ENCODE measurements at regions not wholly inside any gene's neighbourhood (a gene's known extent, or its start where the extent isn't known, plus 50 kb on each side); places are given as distances from the start of the nearest gene placed in this dataset.
"Not testable (repeated sequence)": the region's sequence is repeated elsewhere in the genome, so short reads cannot be mapped to it uniquely, and the experiment has no call there.

GRCh38 chr14:105636935-105637334 is 110.6 kb downstream of the TMEM121 start:
- H2BK120ac ChIP-seq (ENCODE audit: insufficient read depth, low read length, poor library complexity) = no peak overlapping the region
- no peak overlapping the region for H4K91ac ChIP-seq (ENCODE audit: low read depth, low read length)
- H3K23ac ChIP-seq (ENCODE audit: low read length) = no peak overlapping the region
- H2AFZ ChIP-seq (ENCODE audit: insufficient read depth, low read length, poor library complexity) = no peak overlapping the region
- H3K79me2 ChIP-seq (ENCODE audit: control insufficient read depth, insufficient read depth, low read length, poor library complexity) = no peaks in the 10 kb centered on the region
- H2BK5ac ChIP-seq (ENCODE audit: low read depth, low read length, poor library complexity) = no peak overlapping the region
- peak overlapping the region; percentile 56 for H3K4me3 ChIP-seq (ENCODE audit: low read depth, low read length)
- H3K14ac ChIP-seq (ENCODE audit: low read length) = no peak overlapping the region
- H3K27me3 ChIP-seq (ENCODE audit: insufficient read depth, low read length) = no peaks in the 10 kb centered on the region
- no CpG with 5 or more reads among the region's 4 CpGs for WGBS (ENCODE audit: extremely low coverage, insufficient coverage, insufficient read length)
- no peak overlapping the region for H3K27ac ChIP-seq (ENCODE audit: low read depth, low read length)
- H3K36me3 ChIP-seq (ENCODE audit: control insufficient read depth in 1 of 2, insufficient read depth in 2 of 2, low read length in 2 of 2) = no peaks in the 10 kb centered on the region
- no peak overlapping the region for H3K4ac ChIP-seq (ENCODE audit: low read depth, low read length)
- H2AK5ac ChIP-seq (ENCODE audit: low read length) = no peak overlapping the region
- no peak overlapping the region for H3K4me2 ChIP-seq (ENCODE audit: low read length)
- no peak overlapping the region for H3K9ac ChIP-seq (ENCODE audit: low read length)
- H2BK12ac ChIP-seq (ENCODE audit: low read length) = no peak overlapping the region
- H3K9me3 ChIP-seq (ENCODE audit: insufficient read depth, low read depth, low read length) = peaks cover 40% of the 10 kb centered on the region
- no peak overlapping the region for H3K18ac ChIP-seq (ENCODE audit: low read length)
- DNase-seq = no peak
- no peaks in the 10 kb centered on the region for H3K4me1 ChIP-seq (ENCODE audit: control insufficient read depth in 1 of 2, insufficient read depth in 2 of 2, low read length in 2 of 2)
- no peaks in the 10 kb centered on the region for H3K79me1 ChIP-seq (ENCODE audit: low read length)
- H4K12ac ChIP-seq (ENCODE audit: low read depth, low read length) = no peak overlapping the region
- H4K8ac ChIP-seq (ENCODE audit: low read depth, low read length) = no peak overlapping the region

GRCh38 chr14:105637345-105637744 is 111.0 kb downstream of the TMEM121 start:
- not testable (repeated sequence) for H2AFZ ChIP-seq (ENCODE audit: insufficient read depth, low read length, poor library complexity); H3K79me1 ChIP-seq (ENCODE audit: low read length); H3K9ac ChIP-seq (ENCODE audit: low read length); H4K12ac ChIP-seq (ENCODE audit: low read depth, low read length); H3K79me2 ChIP-seq (ENCODE audit: control insufficient read depth, insufficient read depth, low read length, poor library complexity); H2BK12ac ChIP-seq (ENCODE audit: low read length); H3K36me3 ChIP-seq (ENCODE audit: control insufficient read depth in 1 of 2, insufficient read depth in 2 of 2, low read length in 2 of 2); H3K27me3 ChIP-seq (ENCODE audit: insufficient read depth, low read length); H2BK5ac ChIP-seq (ENCODE audit: low read depth, low read length, poor library complexity); H3K4ac ChIP-seq (ENCODE audit: low read depth, low read length); H2AK5ac ChIP-seq (ENCODE audit: low read length); H3K23ac ChIP-seq (ENCODE audit: low read length); H3K14ac ChIP-seq (ENCODE audit: low read length); H3K27ac ChIP-seq (ENCODE audit: low read depth, low read length); H3K4me1 ChIP-seq (ENCODE audit: control insufficient read depth in 1 of 2, insufficient read depth in 2 of 2, low read length in 2 of 2); DNase-seq; H2BK120ac ChIP-seq (ENCODE audit: insufficient read depth, low read length, poor library complexity); H3K4me2 ChIP-seq (ENCODE audit: low read length); H4K8ac ChIP-seq (ENCODE audit: low read depth, low read length); H4K91ac ChIP-seq (ENCODE audit: low read depth, low read length); H3K18ac ChIP-seq (ENCODE audit: low read length)
- peaks cover 38% of the 10 kb centered on the region for H3K9me3 ChIP-seq (ENCODE audit: insufficient read depth, low read depth, low read length)
- no CpG with 5 or more reads among the region's 10 CpGs for WGBS (ENCODE audit: extremely low coverage, insufficient coverage, insufficient read length)
- peak overlapping the region; percentile 56 for H3K4me3 ChIP-seq (ENCODE audit: low read depth, low read length)

- H3K9ac ChIP-seq (ENCODE audit: low read length); H3K23ac ChIP-seq (ENCODE audit: low read length); H2BK120ac ChIP-seq (ENCODE audit: insufficient read depth, low read length, poor library complexity); H4K91ac ChIP-seq (ENCODE audit: low read depth, low read length); H3K4me3 ChIP-seq (ENCODE audit: low read depth, low read length); H4K12ac ChIP-seq (ENCODE audit: low read depth, low read length); H3K27ac ChIP-seq (ENCODE audit: low read depth, low read length); H3K79me2 ChIP-seq (ENCODE audit: control insufficient read depth, insufficient read depth, low read length, poor library complexity); H3K14ac ChIP-seq (ENCODE audit: low read length); H3K4me2 ChIP-seq (ENCODE audit: low read length); DNase-seq; H3K18ac ChIP-seq (ENCODE audit: low read length); H4K8ac ChIP-seq (ENCODE audit: low read depth, low read length); H2BK12ac ChIP-seq (ENCODE audit: low read length); H3K4ac ChIP-seq (ENCODE audit: low read depth, low read length); H2BK5ac ChIP-seq (ENCODE audit: low read depth, low read length, poor library complexity); H3K36me3 ChIP-seq (ENCODE audit: control insufficient read depth in 1 of 2, insufficient read depth in 2 of 2, low read length in 2 of 2); H2AFZ ChIP-seq (ENCODE audit: insufficient read depth, low read length, poor library complexity); H3K27me3 ChIP-seq (ENCODE audit: insufficient read depth, low read length); H3K4me1 ChIP-seq (ENCODE audit: control insufficient read depth in 1 of 2, insufficient read depth in 2 of 2, low read length in 2 of 2); H2AK5ac ChIP-seq (ENCODE audit: low read length); H3K79me1 ChIP-seq (ENCODE audit: low read length): not testable (repeated sequence)
- peaks cover 43% of the 10 kb centered on the region for H3K9me3 ChIP-seq (ENCODE audit: insufficient read depth, low read depth, low read length)
- no CpG with 5 or more reads among the region's 33 CpGs for WGBS (ENCODE audit: extremely low coverage, insufficient coverage, insufficient read length)
Measured at GRCh38 chr14:105639969-105640931, 113.9 kb downstream of the TMEM121 start.

GRCh38 chr14:105641075-105641937 is 114.9 kb downstream of the TMEM121 start:
- Histone ChIP-seq H4K91ac (ENCODE audit: low read depth, low read length) (no peak overlapping the region), H3K27me3 (ENCODE audit: insufficient read depth, low read length) (no peaks in the 10 kb centered on the region), H4K8ac (ENCODE audit: low read depth, low read length) (no peak overlapping the region), H3K9ac (ENCODE audit: low read length) (no peak overlapping the region), H3K4me1 (ENCODE audit: control insufficient read depth in 1 of 2, insufficient read depth in 2 of 2, low read length in 2 of 2) (no peaks in the 10 kb centered on the region), H3K18ac (ENCODE audit: low read length) (no peak overlapping the region), H4K12ac (ENCODE audit: low read depth, low read length) (no peak overlapping the region), H3K4me3 (ENCODE audit: low read depth, low read length) (peak overlapping the region; percentile 56), H2AK5ac (ENCODE audit: low read length) (no peak overlapping the region), H3K79me1 (ENCODE audit: low read length) (no peaks in the 10 kb centered on the region), H2BK12ac (ENCODE audit: low read length) (no peak overlapping the region), H3K4me2 (ENCODE audit: low read length) (no peak overlapping the region), H2BK5ac (ENCODE audit: low read depth, low read length, poor library complexity) (no peak overlapping the region), H3K23ac (ENCODE audit: low read length) (no peak overlapping the region), H3K9me3 (ENCODE audit: insufficient read depth, low read depth, low read length) (peaks cover 39% of the 10 kb centered on the region), H3K4ac (ENCODE audit: low read depth, low read length) (no peak overlapping the region), H3K14ac (ENCODE audit: low read length) (no peak overlapping the region), H2BK120ac (ENCODE audit: insufficient read depth, low read length, poor library complexity) (no peak overlapping the region), H3K36me3 (ENCODE audit: control insufficient read depth in 1 of 2, insufficient read depth in 2 of 2, low read length in 2 of 2) (no peaks in the 10 kb centered on the region), H3K27ac (ENCODE audit: low read depth, low read length) (no peak overlapping the region), H3K79me2 (ENCODE audit: control insufficient read depth, insufficient read depth, low read length, poor library complexity) (no peaks in the 10 kb centered on the region), H2AFZ (ENCODE audit: insufficient read depth, low read length, poor library complexity) (no peak overlapping the region)
- no peak for DNase-seq
- WGBS (ENCODE audit: extremely low coverage, insufficient coverage, insufficient read length) = no CpG with 5 or more reads among the region's 17 CpGs
